8988T (cell line): ENCODE measurements at regions not wholly inside any gene's neighbourhood (a gene's known extent, or its start where the extent isn't known, plus 50 kb on each side); places are given as distances from the start of the nearest gene placed in this dataset.

Source experiments
- DNase-seq: peaks from one replicate; pipeline ENCODE4 v3.0.0; 2011

DNA sequence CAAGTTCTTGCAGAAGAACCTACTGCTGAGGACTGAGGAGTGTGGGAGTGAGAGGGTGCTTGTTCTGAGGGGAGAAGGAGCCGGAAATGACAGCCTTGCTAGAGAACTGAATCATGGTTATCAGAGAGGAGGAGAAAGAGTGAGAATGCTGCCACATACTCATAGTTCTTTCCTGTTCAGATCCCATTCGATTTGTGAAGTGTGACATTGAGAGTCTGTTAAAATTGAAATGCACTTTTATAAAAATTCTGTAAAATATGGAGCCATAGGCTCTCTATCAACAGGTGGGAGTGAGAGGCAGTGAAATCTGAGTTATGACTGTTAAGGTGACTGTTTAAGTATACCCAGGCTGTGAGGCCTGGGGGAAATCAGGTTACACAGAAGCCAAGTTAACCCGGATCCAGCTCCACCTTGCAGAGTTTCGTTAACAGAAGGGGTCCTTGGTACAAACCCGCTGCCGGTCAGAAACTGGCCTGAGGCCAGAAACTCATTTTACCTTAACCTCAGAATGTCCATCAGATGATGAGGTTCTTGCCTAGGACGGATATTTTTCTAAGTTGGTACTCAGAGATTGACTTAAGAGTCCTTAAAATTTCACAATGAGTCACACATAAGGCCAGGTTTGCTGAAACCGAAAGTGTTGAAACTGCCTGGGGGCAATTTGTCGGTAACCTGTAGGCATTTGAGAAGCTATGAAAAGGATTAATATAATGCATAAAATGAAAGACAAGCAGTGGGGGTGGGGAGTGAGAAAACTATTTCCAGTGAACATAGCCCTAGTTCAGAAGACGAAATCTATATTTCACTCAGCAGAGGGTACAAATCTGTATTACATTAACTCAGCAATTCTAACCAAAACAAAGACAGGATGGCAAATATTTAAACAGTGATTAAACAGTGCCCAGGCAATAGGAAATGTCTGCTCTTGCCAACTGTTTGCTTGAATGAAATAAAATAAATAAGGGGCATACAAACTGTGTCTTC lies 350.5 kb downstream of the KCNRG start:
- DNase-seq: no peak

DNA sequence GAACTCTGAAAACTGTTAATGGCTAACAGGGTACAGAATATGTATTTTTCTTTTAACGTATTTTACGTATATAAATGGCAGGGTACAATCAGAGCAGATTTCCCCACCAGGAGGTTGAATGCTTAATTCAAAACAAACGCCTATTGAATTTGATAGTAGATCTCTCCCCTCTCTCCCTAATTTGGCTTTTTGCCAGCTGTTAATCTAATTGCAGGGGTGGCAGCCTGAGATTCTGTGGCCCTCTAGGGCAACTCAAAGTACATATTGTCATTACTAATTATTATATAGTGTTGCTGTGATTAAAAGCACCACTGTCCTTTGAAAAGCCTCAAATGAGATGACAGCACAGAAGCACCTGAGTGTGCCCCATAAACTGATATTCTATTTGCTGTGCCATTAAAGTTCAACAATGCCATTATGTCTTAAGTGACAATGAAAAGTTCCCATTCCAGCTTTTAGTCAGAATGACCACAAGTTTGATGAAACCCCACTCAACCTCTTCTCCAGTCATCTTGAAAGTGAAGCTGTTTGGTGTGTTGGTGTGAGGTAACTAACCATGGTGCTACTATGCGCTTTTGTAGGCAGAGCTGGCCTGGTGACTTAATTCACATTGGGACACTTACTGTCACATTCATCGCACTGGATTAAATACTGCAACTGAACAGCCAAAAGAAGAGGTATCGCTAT lies 351.4 kb downstream of the KCNRG start:
- no peak for DNase-seq

GRCh38 chr13:50369646-50370045 lies 354.4 kb downstream of the KCNRG start:
- no peak for DNase-seq

GRCh38 chr13:50370303-50370950 lies 355.2 kb downstream of the KCNRG start:
- DNase-seq: no peak

DNA sequence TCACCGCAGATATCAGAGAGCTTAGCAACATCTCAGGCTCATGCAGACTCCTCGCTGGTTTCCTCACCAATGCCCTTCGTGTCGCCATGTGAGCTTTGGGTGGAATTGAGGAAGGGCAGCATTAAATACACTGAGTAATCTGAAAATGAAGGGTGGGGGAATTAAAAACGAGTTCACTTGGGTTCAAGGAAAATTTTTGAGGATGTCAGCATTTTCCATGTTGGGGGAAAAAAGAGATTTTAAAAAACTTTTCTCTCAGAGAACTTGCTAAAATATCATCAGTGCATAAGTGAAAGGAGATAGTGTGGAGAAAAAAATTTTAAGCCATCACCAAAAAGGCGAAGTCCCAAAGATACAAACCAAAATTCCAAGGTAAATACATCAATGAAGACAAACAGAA lies 359.3 kb downstream of the KCNRG start:
- no peak for DNase-seq

DNA sequence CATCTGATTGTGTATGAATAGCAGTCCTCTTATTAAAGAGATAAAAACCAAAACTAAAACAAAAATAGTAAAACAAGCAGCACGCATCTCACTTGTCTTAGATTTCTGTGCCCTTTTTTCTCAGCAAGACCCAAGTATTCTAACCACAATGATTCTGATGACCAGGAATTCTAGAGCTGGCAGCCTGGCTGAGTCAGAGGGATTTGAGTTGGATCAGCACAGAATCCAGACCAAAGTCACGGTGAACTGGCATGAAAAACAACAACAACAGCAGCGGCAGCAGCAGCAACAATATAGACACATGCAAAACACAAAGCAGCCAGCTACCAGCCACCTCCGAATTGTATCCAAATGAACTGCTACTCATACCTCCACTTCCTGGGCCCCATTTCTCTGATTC lies 360.5 kb downstream of the KCNRG start:
- DNase-seq: no peak

GRCh38 chr13:50376895-50377575 lies 361.8 kb downstream of the KCNRG start:
- DNase-seq: no peak

DNA sequence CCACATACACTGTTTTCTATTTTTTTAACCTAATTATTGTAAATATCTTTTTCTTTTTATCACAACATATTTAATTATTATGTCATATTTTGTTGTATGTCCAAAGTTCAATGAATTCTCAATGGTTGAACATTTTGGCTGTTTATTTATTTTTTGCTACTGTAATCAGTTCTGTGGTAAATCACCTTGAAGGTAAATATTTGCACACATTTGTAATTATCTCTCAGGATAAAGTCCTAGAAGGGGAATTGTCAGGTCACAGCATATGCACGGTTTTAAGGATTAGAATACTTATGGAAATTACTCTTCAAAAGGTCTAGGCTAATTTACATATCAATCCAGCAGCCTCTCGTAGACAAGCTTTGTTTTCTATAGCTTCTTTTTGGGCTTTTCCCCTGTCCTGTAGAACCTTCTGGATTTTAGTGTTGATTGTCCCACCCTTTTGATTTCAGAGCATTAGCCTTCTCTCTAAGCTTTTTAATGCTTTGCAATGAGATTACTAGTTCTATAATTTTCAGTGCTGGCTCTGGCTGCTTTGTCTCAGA lies 362.6 kb downstream of the KCNRG start:
- no peak for DNase-seq

DNA sequence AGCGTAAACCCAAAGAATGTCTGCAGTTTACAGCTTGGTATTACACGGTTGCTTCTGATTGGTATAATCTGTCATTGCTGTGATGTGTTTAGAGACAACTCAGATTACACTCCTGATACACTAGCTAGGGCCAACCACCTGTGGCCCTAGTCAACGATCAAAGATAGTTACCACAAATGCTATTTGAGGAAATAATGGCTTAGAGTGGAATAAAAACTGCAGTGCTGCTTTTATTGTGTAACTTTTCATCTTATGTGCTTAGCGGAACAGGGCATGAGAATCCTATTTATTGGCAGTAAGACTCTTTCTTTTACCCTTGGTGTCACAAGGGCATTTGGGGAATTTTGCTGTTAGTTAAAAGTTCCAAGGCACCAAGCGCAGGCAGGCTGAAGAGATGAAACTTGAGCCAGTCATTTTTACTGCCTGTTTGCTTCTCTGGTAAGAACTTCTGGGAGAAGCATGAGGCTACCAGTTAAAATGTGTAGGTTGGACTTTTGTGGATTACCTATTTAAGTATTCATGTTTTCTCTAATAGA lies 363.3 kb downstream of the KCNRG start:
- DNase-seq: no peak

- DNase-seq: no peak
These were observed 364.3 kb downstream of the KCNRG start for GRCh38 chr13:50379584-50379983.

- DNase-seq: no peak
These were observed 365.7 kb downstream of the KCNRG start for GRCh38 chr13:50380905-50381304.

DNA sequence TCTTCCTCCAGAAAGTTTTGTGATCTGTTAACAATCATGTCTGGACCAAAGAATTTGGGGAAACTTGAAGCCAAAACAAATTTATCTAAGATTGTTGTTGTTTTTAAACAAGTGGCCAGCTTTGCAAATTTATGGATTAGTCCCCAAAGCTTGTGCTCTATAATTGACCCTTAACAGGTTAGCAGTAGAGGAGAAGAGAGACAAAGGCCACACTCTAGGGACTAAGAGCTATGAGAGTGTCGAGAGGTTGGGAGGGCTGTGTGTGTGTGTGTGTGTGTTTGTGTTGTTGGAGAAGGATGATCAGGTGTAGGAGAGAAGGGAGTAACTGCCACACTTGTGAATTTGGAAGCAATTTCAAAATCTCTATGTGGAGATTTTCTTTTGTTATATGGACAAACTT lies 367.3 kb downstream of the KCNRG start:
- DNase-seq: no peak

- no peak for DNase-seq
These were observed 367.7 kb downstream of the KCNRG start for GRCh38 chr13:50382951-50383350.

DNA sequence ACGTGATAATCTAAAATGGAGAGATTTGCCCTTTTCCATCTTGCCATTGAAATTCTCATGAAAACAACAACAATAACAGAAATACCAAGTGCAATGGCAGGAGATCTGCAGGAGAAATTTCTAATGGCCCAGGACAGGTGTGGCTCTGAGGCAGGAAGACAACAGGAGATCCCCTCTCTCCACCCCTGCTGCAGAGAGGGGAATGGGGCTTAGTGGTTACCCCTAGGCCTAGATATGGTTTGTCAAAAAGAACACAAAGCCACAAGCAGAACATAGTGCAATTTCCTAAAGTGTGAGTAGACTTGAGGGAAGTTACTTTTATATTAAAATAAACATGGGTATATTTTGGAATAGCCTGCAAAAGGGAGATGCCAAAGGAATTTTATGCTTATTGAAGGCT lies 369.5 kb downstream of the KCNRG start:
- no peak for DNase-seq

- no peak for DNase-seq
These were observed 371.4 kb downstream of the KCNRG start for GRCh38 chr13:50386541-50387050.

DNA sequence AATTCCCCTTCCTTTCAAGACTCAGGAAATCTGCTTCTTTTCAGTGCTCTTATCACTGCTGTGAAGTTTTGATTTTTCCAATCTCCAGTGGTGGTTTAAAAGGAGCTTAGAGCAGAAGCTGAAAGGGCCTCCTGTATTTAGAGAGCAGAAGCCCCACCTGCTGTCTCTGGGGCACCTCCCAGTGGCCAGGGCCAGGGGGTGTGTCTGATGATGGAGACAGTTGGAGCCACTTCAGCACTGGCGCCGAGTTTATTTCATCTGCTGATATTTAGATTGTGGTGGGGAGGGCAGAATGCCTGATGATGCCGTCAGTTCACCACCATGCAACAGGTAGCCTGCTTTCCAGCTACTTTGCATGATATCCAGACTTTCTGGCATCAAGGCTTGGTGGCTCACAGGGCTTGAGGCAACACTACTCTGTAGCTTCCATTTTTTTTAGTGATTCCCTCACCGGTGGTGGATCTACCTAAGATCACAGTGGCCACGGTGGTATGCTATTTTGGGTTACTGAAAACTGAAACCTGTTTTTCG lies 371.9 kb downstream of the KCNRG start:
- DNase-seq: no peak

- DNase-seq: no peak
These were observed 373.2 kb downstream of the KCNRG start for GRCh38 chr13:50388481-50388880.

GRCh38 chr13:50389726-50390125 lies 374.5 kb downstream of the KCNRG start:
- no peak for DNase-seq

- no peak for DNase-seq
These were observed 375.4 kb downstream of the KCNRG start for GRCh38 chr13:50390503-50391248.

- DNase-seq: no peak
These were observed 377.7 kb downstream of the KCNRG start for GRCh38 chr13:50392977-50393376.

DNA sequence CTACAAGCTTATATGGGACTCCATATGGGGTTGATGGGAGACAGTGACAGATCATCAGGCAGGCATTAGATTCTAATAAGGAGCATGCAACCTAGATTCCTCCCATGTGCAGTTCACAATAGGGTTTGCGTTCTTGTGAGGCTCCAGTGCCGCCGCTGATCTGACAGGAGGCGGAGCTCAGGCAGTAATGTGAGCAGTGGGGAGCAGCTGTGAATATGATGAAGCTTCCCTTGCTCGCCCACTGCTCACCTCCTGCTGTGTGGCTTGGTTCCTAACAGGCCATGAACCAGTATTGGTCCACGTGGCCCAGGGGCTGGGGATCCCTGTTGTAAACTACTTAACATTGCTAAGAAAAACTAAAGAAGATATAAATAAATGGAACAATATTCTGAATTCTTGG lies 378.4 kb downstream of the KCNRG start:
- no peak for DNase-seq
